ENCODE measurements at regions not wholly inside any gene's neighbourhood (a gene's known extent, or its start where the extent isn't known, plus 50 kb on each side); places are given as distances from the start of the nearest gene placed in this dataset.

DNA sequence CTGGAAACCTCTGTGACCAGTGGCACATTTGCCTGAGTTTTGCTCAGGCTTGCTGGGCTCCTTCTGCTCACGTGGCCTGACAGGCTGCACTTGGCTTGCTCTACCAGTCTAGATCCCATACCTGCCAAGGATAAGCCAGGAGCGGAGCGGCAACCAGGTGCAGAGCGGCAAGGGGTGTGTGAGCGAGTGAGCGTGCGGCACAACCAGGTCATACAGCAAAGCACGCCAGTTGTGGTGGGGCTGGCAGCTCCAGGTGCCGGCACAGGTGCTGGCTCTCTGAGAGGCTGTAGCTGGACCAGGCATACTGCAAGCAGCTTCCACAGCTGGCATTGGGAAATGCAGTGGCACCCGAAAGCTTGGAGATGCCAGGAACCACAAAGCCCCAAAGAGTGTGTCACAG, 1495.1 kb downstream of the PCDH7 start:
- H3K36me3 ChIP-seq (ENCODE audit: control insufficient read depth, insufficient read depth, low read length), result no peaks in the 10 kb centered on the region
- no peak overlapping the region for H3K9ac ChIP-seq (ENCODE audit: low read depth, low read length)
- no peaks in the 10 kb centered on the region for H3K9me3 ChIP-seq (ENCODE audit: control insufficient read depth, insufficient read depth, low read length)
- no peaks in the 10 kb centered on the region for H3K4me1 ChIP-seq (ENCODE audit: control insufficient read depth, insufficient read depth, low read length)
- H3K27me3 ChIP-seq (ENCODE audit: control insufficient read depth, insufficient read depth, low read length), result no peaks in the 10 kb centered on the region
- no peak overlapping the region for H3K4me3 ChIP-seq (ENCODE audit: low read depth, low read length)

DNA sequence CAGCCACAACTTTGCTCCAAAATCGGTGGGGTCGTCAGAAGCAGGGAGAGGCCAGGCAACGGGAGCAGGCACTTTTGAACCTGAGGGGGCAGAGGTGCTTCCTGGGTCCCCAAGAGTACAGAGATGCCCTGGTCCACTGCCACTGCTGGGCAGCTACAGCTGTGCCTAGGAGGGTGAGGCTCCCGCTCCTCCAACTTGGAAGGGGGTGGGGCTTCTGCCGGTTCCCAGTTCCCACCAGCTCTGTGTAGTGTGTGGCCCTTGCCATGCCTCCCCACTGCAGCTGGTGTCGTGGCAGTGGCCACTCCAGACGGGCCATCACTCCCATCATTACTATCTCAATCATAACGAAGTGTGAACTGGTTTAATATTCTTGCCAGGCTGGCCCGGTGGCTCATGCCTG, 1496.3 kb downstream of the PCDH7 start:
- Histone ChIP-seq H3K9ac (ENCODE audit: low read depth, low read length) (no peak overlapping the region), H3K9me3 (ENCODE audit: control insufficient read depth, insufficient read depth, low read length) (no peaks in the 10 kb centered on the region), H3K4me1 (ENCODE audit: control insufficient read depth, insufficient read depth, low read length) (no peaks in the 10 kb centered on the region), H3K27me3 (ENCODE audit: control insufficient read depth, insufficient read depth, low read length) (no peaks in the 10 kb centered on the region), H3K4me3 (ENCODE audit: low read depth, low read length) (no peak overlapping the region), H3K36me3 (ENCODE audit: control insufficient read depth, insufficient read depth, low read length) (no peaks in the 10 kb centered on the region)

DNA sequence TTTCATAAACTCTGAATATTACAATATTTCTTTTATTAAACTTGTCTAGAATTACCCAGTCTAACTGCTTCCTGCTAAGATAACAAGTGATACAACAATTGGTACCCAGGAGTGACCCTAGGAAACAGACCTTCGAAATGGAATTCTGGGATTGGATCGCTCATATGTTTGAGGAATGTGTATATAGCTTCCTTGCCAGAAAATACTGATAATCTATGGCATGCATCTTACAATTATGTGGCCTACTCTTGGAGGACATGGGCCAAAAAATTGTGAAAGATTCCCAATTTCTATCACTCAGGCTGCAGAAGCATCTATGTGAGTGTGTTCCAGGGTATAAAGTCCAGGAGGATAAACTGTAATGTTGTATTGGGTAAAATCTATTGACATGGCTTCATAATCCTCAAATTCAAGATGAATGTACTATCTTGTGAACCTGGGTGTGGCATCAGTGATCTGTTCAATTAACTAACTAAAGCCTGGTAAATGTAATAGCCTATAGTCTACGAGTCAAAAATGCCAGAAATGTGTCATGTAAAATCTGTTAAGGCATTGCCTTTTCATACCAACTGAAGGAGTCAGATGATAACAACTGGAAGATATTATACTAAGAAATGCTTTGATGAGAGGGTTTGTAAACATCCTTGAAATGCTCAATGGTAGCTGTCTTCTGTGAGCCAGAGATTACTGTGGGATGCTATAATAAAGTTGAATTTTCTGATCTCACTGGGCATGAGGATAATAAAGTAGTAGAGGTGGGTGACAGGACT, 1499.3 kb downstream of the PCDH7 start:
- no peak overlapping the region for H3K4me3 ChIP-seq (ENCODE audit: low read depth, low read length)
- H3K4me1 ChIP-seq (ENCODE audit: control insufficient read depth, insufficient read depth, low read length), result no peaks in the 10 kb centered on the region
- no peak overlapping the region for H3K9ac ChIP-seq (ENCODE audit: low read depth, low read length)
- no peaks in the 10 kb centered on the region for H3K9me3 ChIP-seq (ENCODE audit: control insufficient read depth, insufficient read depth, low read length)
- no peaks in the 10 kb centered on the region for H3K36me3 ChIP-seq (ENCODE audit: control insufficient read depth, insufficient read depth, low read length)
- no peaks in the 10 kb centered on the region for H3K27me3 ChIP-seq (ENCODE audit: control insufficient read depth, insufficient read depth, low read length)

DNA sequence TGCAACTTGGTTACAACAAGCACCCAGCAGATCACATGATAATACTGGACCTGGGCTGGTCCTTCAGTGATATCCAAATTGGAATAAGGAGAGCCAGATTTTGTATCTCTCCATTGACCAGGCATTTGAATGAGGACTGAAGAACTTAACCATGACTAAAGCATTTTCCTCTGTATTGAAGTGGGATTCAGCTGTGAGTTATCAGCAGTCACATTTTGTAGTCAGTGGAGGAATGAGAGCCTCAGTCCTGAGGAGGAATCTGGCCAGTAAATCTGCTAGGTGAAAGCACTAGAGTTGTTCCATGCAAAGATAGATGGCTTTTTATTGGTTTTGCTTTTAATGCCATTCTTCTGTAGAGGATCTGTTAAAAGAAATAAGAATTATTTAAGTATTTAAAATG, 1506.0 kb downstream of the PCDH7 start:
- no peaks in the 10 kb centered on the region for H3K4me1 ChIP-seq (ENCODE audit: control insufficient read depth, insufficient read depth, low read length)
- H3K9me3 ChIP-seq (ENCODE audit: control insufficient read depth, insufficient read depth, low read length), result no peaks in the 10 kb centered on the region
- no peaks in the 10 kb centered on the region for H3K27me3 ChIP-seq (ENCODE audit: control insufficient read depth, insufficient read depth, low read length)
- H3K36me3 ChIP-seq (ENCODE audit: control insufficient read depth, insufficient read depth, low read length), result no peaks in the 10 kb centered on the region
- no peak overlapping the region for H3K9ac ChIP-seq (ENCODE audit: low read depth, low read length)
- no peak overlapping the region for H3K4me3 ChIP-seq (ENCODE audit: low read depth, low read length)

DNA sequence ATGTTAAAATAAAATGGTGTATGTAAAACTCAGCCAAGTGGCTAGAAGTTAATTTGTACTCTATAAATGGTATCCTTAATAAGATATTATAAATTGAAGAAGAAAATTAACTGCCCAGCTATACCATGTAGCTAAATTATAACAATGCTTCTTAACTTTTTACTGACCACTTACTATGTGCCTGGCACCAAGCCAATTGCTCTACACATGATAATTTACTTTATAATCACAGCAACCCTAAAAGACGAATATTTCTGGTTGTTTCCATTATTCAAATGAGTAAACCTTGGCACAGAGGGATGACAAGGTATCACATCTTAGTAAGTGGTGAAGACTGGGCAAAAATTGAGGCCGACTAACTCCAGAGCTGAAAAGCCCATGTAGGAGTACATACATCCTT, 1506.6 kb downstream of the PCDH7 start:
- Histone ChIP-seq H3K36me3 (ENCODE audit: control insufficient read depth, insufficient read depth, low read length) (no peaks in the 10 kb centered on the region), H3K9ac (ENCODE audit: low read depth, low read length) (no peak overlapping the region), H3K9me3 (ENCODE audit: control insufficient read depth, insufficient read depth, low read length) (no peaks in the 10 kb centered on the region), H3K4me3 (ENCODE audit: low read depth, low read length) (no peak overlapping the region), H3K27me3 (ENCODE audit: control insufficient read depth, insufficient read depth, low read length) (no peaks in the 10 kb centered on the region), H3K4me1 (ENCODE audit: control insufficient read depth, insufficient read depth, low read length) (no peaks in the 10 kb centered on the region)

DNA sequence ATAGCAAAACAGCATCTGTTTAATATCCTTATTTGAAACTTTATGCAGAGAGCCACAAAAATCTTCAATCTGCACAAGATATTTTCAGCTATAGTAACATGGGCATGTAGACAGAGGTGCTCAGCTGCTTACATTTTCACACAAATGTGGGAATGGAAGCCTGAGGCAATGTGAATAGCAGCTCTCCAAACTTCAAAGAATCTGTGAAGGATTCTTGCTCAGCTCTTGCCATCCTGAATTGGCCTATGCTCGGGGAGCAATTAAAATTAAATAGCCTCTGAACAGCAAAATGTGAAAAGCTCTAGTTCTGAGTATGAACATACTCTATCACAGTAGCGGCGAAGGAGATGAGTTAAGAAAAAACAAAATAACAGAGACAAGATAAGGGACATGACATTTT, 1523.8 kb downstream of the PCDH7 start:
- Histone ChIP-seq H3K36me3 (ENCODE audit: control insufficient read depth, insufficient read depth, low read length) (no peaks in the 10 kb centered on the region), H3K27me3 (ENCODE audit: control insufficient read depth, insufficient read depth, low read length) (no peaks in the 10 kb centered on the region)

DNA sequence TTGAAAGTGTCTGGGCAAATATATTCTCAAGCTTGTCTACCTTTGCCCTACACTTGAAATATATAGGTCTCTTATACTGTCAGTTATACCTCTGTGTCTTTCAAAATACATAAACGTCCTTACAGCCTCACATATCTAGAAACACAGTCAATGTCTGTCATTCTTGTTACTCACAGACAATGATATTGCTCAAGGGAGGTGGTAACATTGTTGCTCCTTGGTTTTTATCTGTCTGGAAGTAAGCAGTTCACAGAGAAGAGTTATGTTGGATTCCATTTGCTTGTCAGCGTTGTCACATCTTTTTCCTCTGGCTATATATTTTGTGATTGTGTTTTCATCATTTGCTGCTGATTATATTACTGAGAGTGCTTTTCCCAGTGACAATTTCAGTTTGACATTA, 1528.9 kb downstream of the PCDH7 start:
- H3K27me3 ChIP-seq (ENCODE audit: control insufficient read depth, insufficient read depth, low read length), result no peaks in the 10 kb centered on the region
- H3K4me3 ChIP-seq (ENCODE audit: low read depth, low read length), result no peak overlapping the region
- no peaks in the 10 kb centered on the region for H3K4me1 ChIP-seq (ENCODE audit: control insufficient read depth, insufficient read depth, low read length)
- H3K9ac ChIP-seq (ENCODE audit: low read depth, low read length), result no peak overlapping the region
- no peaks in the 10 kb centered on the region for H3K36me3 ChIP-seq (ENCODE audit: control insufficient read depth, insufficient read depth, low read length)
- H3K9me3 ChIP-seq (ENCODE audit: control insufficient read depth, insufficient read depth, low read length), result no peaks in the 10 kb centered on the region

More for the DNA sequence above, 1523.8 kb downstream of the PCDH7 start:
- no peaks in the 10 kb centered on the region for H3K9me3 ChIP-seq (ENCODE audit: control insufficient read depth, insufficient read depth, low read length)
- H3K4me1 ChIP-seq (ENCODE audit: control insufficient read depth, insufficient read depth, low read length), result no peaks in the 10 kb centered on the region
- H3K9ac ChIP-seq (ENCODE audit: low read depth, low read length), result no peak overlapping the region
- H3K4me3 ChIP-seq (ENCODE audit: low read depth, low read length), result no peak overlapping the region

DNA sequence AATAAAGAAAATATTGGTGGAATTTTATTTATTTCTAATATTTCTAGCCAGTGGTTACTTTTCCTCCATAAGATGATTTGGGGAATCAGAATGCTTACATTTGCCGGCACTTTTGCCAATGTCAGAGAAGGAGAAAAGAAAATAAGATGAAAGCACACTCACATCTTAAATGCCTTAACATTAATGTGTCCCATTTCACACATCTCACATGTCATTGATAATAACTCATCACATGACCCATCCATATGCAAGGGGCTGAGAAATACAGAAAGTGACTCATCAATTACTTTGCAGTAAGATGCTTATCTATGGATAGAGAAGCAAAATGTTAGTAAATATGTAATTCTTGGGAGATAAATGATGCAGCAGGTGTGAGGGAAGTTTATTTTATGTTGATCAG, 1531.0 kb downstream of the PCDH7 start:
- H3K27me3 ChIP-seq (ENCODE audit: control insufficient read depth, insufficient read depth, low read length), result no peaks in the 10 kb centered on the region
- no peak overlapping the region for H3K9ac ChIP-seq (ENCODE audit: low read depth, low read length)
- no peak overlapping the region for H3K4me3 ChIP-seq (ENCODE audit: low read depth, low read length)
- no peaks in the 10 kb centered on the region for H3K36me3 ChIP-seq (ENCODE audit: control insufficient read depth, insufficient read depth, low read length)
- H3K4me1 ChIP-seq (ENCODE audit: control insufficient read depth, insufficient read depth, low read length), result no peaks in the 10 kb centered on the region
- no peaks in the 10 kb centered on the region for H3K9me3 ChIP-seq (ENCODE audit: control insufficient read depth, insufficient read depth, low read length)

DNA sequence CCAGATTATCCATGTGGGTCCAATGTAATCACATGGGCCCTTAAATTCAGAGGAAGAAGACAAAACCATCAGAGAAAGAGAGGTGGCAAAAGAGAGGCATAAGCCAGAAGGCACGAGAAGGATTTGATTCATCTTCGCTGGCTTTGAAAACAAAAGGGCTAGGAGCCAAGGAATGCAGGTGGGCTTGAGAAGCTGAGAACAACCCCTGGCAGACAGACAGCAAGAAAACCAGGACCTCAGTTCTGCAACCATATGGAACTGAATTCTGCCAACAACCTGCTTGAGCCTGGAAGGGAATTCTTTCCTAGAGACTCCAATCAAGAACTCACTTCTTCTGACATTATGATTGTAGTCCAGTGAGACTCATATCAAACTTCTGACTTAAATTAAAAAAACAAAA, 1531.8 kb downstream of the PCDH7 start:
- no peak overlapping the region for H3K9ac ChIP-seq (ENCODE audit: low read depth, low read length)
- H3K9me3 ChIP-seq (ENCODE audit: control insufficient read depth, insufficient read depth, low read length), result no peaks in the 10 kb centered on the region
- H3K4me1 ChIP-seq (ENCODE audit: control insufficient read depth, insufficient read depth, low read length), result no peaks in the 10 kb centered on the region
- H3K4me3 ChIP-seq (ENCODE audit: low read depth, low read length), result no peak overlapping the region
- H3K36me3 ChIP-seq (ENCODE audit: control insufficient read depth, insufficient read depth, low read length), result no peaks in the 10 kb centered on the region
- H3K27me3 ChIP-seq (ENCODE audit: control insufficient read depth, insufficient read depth, low read length), result no peaks in the 10 kb centered on the region

DNA sequence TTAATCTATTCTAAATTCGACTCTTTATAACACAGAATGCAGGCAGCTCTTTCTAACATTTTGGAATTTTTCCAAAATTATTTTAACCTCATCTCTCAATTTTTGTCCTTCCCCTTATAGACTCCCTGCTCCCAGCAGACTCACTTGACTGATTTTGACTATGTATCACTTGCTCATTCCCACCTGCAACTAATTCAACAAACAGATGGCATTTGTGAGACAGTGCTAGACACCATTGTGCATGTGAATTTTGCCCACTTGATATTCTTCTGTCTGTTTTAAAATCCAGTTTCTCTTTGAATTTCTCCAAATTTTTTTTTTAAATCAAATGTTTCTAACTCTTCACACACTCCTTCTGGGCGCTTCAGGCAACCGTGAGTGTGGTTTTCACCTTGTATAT, 1534.0 kb downstream of the PCDH7 start:
- H3K9ac ChIP-seq (ENCODE audit: low read depth, low read length), result no peak overlapping the region
- H3K4me1 ChIP-seq (ENCODE audit: control insufficient read depth, insufficient read depth, low read length), result no peaks in the 10 kb centered on the region
- no peaks in the 10 kb centered on the region for H3K27me3 ChIP-seq (ENCODE audit: control insufficient read depth, insufficient read depth, low read length)
- no peaks in the 10 kb centered on the region for H3K9me3 ChIP-seq (ENCODE audit: control insufficient read depth, insufficient read depth, low read length)
- no peak overlapping the region for H3K4me3 ChIP-seq (ENCODE audit: low read depth, low read length)
- H3K36me3 ChIP-seq (ENCODE audit: control insufficient read depth, insufficient read depth, low read length), result no peaks in the 10 kb centered on the region

DNA sequence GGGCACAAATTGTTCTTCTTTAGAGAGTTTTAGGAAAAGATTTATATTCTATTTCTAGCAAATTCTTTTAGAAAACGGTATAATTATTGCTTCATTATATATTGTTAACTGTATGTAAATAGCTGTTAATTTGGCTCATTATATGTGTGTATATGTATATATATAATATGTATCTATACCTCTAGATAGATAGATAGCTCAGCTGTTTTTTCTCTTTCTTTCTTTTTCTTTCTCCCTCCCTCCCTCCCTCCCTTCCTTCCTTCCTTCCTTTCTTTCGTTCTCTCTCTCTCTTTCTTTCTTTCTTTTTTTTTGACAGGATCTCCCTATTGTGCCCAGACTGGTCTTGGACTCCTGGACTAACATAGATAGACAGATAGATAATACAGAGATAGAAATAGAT, 1538.8 kb downstream of the PCDH7 start:
- no peaks in the 10 kb centered on the region for H3K9me3 ChIP-seq (ENCODE audit: control insufficient read depth, insufficient read depth, low read length)
- H3K4me1 ChIP-seq (ENCODE audit: control insufficient read depth, insufficient read depth, low read length), result no peaks in the 10 kb centered on the region
- no peaks in the 10 kb centered on the region for H3K27me3 ChIP-seq (ENCODE audit: control insufficient read depth, insufficient read depth, low read length)
- H3K4me3 ChIP-seq (ENCODE audit: low read depth, low read length), result no peak overlapping the region
- H3K9ac ChIP-seq (ENCODE audit: low read depth, low read length), result no peak overlapping the region
- no peaks in the 10 kb centered on the region for H3K36me3 ChIP-seq (ENCODE audit: control insufficient read depth, insufficient read depth, low read length)

DNA sequence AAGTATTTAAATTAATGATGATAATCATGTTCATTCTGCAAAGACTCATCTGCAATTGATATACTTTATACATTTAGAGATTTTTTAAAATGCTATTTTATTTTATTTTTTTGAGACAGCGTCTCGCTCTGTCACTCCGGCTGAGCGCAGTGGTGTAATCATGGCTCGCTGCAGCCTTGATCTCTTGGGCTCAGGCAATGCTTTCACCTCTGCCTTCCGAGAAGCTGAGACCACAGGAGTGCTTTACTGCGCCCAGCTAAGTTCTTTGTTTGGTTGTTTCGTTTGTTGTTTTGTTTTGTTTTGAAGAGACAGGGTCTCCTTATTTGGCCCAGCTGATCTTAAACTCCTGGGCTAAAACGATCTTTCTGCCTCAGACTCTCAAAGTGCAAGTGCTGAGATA, 1541.0 kb downstream of the PCDH7 start:
- H3K4me1 ChIP-seq (ENCODE audit: control insufficient read depth, insufficient read depth, low read length), result no peaks in the 10 kb centered on the region
- H3K9me3 ChIP-seq (ENCODE audit: control insufficient read depth, insufficient read depth, low read length), result no peaks in the 10 kb centered on the region

More for the DNA sequence above, 1541.0 kb downstream of the PCDH7 start:
- Histone ChIP-seq H3K4me3 (ENCODE audit: low read depth, low read length) (no peak overlapping the region), H3K9ac (ENCODE audit: low read depth, low read length) (no peak overlapping the region), H3K27me3 (ENCODE audit: control insufficient read depth, insufficient read depth, low read length) (no peaks in the 10 kb centered on the region), H3K36me3 (ENCODE audit: control insufficient read depth, insufficient read depth, low read length) (no peaks in the 10 kb centered on the region)
